HUES6 (cell line): ENCODE measurements at regions not wholly inside any gene's neighbourhood (a gene's known extent, or its start where the extent isn't known, plus 50 kb on each side); places are given as distances from the start of the nearest gene placed in this dataset.

Experiments
- H3K27ac ChIP-seq: 2 replicates; pipeline ENCODE4 v1.7.0; 2013; ENCODE audit warnings: low read depth, mild to moderate bottlenecking, low read length, inconsistent platforms
- H3K27me3 ChIP-seq: 2 replicates; pipeline ENCODE4 v1.6.1; 2013; ENCODE audit warnings: low read length; ENCODE audit not compliant: control insufficient read depth, insufficient read depth
- H3K36me3 ChIP-seq: 2 replicates; pipeline ENCODE4 v1.6.1; 2013; ENCODE audit warnings: low read length; ENCODE audit not compliant: control insufficient read depth, insufficient read depth
- H3K4me1 ChIP-seq: 2 replicates; pipeline ENCODE4 v1.6.1; 2013; ENCODE audit warnings: low read length; ENCODE audit not compliant: control insufficient read depth, insufficient read depth
- H3K4me3 ChIP-seq: 2 replicates; pipeline ENCODE4 v1.5.1; 2013; ENCODE audit warnings: low read depth, low read length
- H3K9ac ChIP-seq: one replicate; pipeline ENCODE4 v1.6.1; 2013; ENCODE audit warnings: mild to moderate bottlenecking, low read length
- H3K9me3 ChIP-seq: 2 replicates; pipeline ENCODE4 v1.6.1; 2013; ENCODE audit warnings: low read depth, low read length; ENCODE audit not compliant: control insufficient read depth, insufficient read depth

GRCh38 chr3:168624892-168625448 is 529.2 kb upstream of the GOLIM4 start:
- Histone ChIP-seq H3K4me3 (no peak overlapping the region), H3K9me3 (no peaks in the 10 kb centered on the region), H3K36me3 (no peaks in the 10 kb centered on the region), H3K4me1 (0 out of 2 replicates have a peak, but pooled peaks cover 3% of the 10 kb centered on the region), H3K9ac (no peak overlapping the region), H3K27ac (no peak overlapping the region), H3K27me3 (no peaks in the 10 kb centered on the region)

- Histone ChIP-seq H3K27ac (no peak overlapping the region), H3K9ac (no peak overlapping the region), H3K4me3 (no peak overlapping the region), H3K4me1 (peaks cover 7% of the 10 kb centered on the region), H3K9me3 (no peaks in the 10 kb centered on the region), H3K36me3 (no peaks in the 10 kb centered on the region), H3K27me3 (no peaks in the 10 kb centered on the region)
These were observed 528.5 kb upstream of the GOLIM4 start for GRCh38 chr3:168624195-168624594.

DNA sequence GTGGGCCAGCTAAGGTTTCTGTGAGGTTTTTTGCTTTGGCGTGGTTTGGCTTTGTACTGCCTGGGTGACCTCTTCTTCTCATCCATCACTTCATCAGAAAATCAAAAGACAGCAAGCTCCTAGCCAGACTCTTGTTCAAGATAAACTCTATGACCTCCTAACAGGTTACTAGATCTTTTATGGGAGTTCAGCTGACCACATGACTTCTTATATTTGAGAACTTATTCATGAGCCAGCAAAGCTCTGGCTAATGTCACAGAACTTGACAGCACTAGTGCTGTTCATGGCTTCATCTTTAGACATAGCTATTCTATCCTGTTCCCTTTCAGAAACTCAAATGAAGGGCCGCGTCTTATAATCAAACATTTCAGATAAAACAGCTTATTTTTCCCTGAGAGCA is 527.1 kb upstream of the GOLIM4 start:
- Histone ChIP-seq H3K27ac (no peak overlapping the region), H3K4me1 (peaks cover 21% of the 10 kb centered on the region), H3K27me3 (no peaks in the 10 kb centered on the region), H3K9me3 (no peaks in the 10 kb centered on the region), H3K9ac (no peak overlapping the region), H3K36me3 (no peaks in the 10 kb centered on the region), H3K4me3 (no peak overlapping the region)

- Histone ChIP-seq H3K9ac (no peak overlapping the region), H3K27ac (no peak overlapping the region), H3K27me3 (no peaks in the 10 kb centered on the region), H3K4me3 (no peak overlapping the region), H3K4me1 (peaks cover 40% of the 10 kb centered on the region), H3K36me3 (no peaks in the 10 kb centered on the region), H3K9me3 (no peaks in the 10 kb centered on the region)
These were observed 525.1 kb upstream of the GOLIM4 start for GRCh38 chr3:168620854-168621253.

DNA sequence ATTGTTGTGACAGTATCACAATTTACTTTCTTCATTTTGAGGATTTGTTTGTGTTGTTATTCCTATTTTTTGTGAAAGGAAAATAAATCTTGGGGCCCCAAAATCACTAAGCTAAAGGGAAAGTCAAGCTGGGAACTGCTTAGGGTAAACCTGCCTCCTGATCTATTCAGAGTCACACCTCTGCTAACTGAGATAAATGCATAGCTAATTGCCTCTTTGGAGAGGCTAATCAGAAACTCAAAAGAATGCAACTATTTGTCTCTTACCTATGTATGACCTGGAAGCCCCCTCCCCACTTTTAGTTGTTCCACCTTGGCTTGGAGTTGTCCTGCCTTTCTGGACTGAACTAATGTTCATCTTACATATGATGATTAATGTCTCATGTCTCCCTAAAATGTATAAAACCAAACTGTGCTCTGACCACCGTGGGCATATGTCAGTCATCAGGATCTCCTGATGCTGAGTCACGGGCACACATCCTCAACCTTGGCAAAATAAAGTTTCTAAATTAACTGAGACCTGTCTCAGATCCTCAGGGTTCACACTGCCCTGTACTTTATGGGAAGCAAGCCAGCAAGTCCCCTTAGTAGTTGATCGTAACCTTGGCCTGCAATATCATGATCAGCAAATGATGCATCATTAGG is 523.2 kb upstream of the GOLIM4 start:
- Histone ChIP-seq H3K4me1 (peaks cover 56% of the 10 kb centered on the region), H3K9me3 (no peaks in the 10 kb centered on the region), H3K27ac (no peak overlapping the region), H3K9ac (no peak overlapping the region), H3K27me3 (no peaks in the 10 kb centered on the region), H3K4me3 (no peak overlapping the region), H3K36me3 (no peaks in the 10 kb centered on the region)

DNA sequence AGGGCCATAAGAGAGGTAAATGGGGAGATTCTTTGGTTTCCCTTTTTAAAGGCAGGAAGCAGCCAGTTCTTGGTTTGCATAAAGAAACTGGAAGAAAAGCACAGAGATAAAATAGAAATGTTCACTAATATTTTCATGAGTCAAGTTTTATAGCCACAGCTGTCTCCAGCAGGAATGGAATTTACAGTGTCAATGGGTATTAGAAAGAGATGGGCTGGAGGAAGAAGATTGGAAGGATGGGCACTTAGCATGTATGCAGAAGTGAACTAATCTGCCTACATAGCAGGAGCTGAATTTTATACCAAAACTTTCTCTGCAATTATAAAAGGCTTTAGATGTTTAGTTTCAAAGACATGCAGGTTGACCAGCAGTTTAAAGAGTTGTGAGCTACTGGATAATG is 521.9 kb upstream of the GOLIM4 start:
- H3K9me3 ChIP-seq, result no peaks in the 10 kb centered on the region
- peaks cover 57% of the 10 kb centered on the region for H3K4me1 ChIP-seq
- H3K9ac ChIP-seq, result no peak overlapping the region
- H3K4me3 ChIP-seq, result no peak overlapping the region
- no peak overlapping the region for H3K27ac ChIP-seq
- no peaks in the 10 kb centered on the region for H3K27me3 ChIP-seq
- no peaks in the 10 kb centered on the region for H3K36me3 ChIP-seq

DNA sequence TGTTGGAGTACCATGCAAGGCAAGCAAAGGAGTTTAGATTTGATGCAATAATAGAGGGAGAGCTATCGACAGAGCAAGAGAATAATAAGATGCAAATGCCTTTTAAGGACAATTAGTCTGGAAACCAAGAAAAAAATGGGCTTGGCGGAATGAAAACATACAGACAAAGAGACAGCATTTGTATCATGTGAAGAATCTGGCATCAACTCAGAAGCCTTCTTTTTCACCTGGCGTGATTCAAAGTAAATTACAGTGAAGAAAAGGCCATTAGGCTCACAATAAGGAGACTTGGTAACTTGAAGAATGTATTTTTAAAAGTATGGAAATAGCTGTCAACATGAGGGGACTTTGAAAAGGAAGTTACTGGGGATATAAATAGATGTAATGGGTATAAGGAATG is 521.2 kb upstream of the GOLIM4 start:
- no peaks in the 10 kb centered on the region for H3K27me3 ChIP-seq
- H3K9me3 ChIP-seq, result no peaks in the 10 kb centered on the region
- H3K9ac ChIP-seq, result no peak overlapping the region
- H3K4me3 ChIP-seq, result no peak overlapping the region
- no peak overlapping the region; the same call in 1 of the 2 replicates for H3K27ac ChIP-seq
- no peaks in the 10 kb centered on the region for H3K36me3 ChIP-seq
- peaks cover 57% of the 10 kb centered on the region for H3K4me1 ChIP-seq

DNA sequence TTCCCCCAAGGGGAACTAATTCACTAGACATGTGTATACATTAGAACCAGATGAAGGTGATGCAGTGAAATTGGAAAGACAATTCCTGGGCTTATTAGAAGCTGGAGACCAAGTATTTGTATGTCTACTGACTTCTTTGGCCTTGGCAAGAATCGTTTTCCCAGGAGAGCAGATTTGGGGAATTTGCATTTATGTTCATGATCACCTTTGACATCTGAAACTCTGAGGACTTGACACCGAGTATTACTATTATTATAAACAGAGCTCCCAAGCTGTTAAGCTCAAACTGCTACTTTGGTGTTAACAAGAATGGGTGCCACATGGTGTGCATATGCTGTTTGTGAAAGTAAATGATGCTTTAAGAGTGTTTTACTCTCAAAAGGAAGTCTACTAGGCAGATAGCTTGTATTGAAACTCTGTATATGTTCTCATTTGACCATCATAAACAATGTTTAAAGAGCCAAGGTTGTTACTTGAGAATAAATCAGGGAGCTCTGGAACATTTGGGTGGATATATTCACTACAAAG is 519.8 kb upstream of the GOLIM4 start:
- peaks cover 57% of the 10 kb centered on the region for H3K4me1 ChIP-seq
- no peaks in the 10 kb centered on the region for H3K36me3 ChIP-seq
- H3K9me3 ChIP-seq, result no peaks in the 10 kb centered on the region
- no peak overlapping the region; the same call in 1 of the 2 replicates for H3K27ac ChIP-seq
- no peak overlapping the region for H3K4me3 ChIP-seq
- no peak overlapping the region for H3K9ac ChIP-seq
- no peaks in the 10 kb centered on the region for H3K27me3 ChIP-seq

GRCh38 chr3:168613151-168613550 is 517.4 kb upstream of the GOLIM4 start:
- Histone ChIP-seq H3K9ac (no peak overlapping the region), H3K27me3 (no peaks in the 10 kb centered on the region), H3K36me3 (no peaks in the 10 kb centered on the region), H3K4me3 (no peak overlapping the region), H3K9me3 (no peaks in the 10 kb centered on the region), H3K4me1 (peaks cover 42% of the 10 kb centered on the region), H3K27ac (no peak overlapping the region)

- Histone ChIP-seq H3K36me3 (no peaks in the 10 kb centered on the region), H3K4me1 (peaks cover 37% of the 10 kb centered on the region), H3K9ac (no peak overlapping the region), H3K4me3 (no peak overlapping the region), H3K27me3 (no peaks in the 10 kb centered on the region), H3K27ac (no peak overlapping the region), H3K9me3 (no peaks in the 10 kb centered on the region)
These were observed 516.9 kb upstream of the GOLIM4 start for GRCh38 chr3:168612671-168613070.

GRCh38 chr3:168611826-168612225 is 516.1 kb upstream of the GOLIM4 start:
- no peaks in the 10 kb centered on the region for H3K36me3 ChIP-seq
- H3K4me1 ChIP-seq, result peaks cover 29% of the 10 kb centered on the region
- no peak overlapping the region for H3K4me3 ChIP-seq
- H3K27me3 ChIP-seq, result no peaks in the 10 kb centered on the region
- H3K27ac ChIP-seq, result no peak overlapping the region
- no peak overlapping the region for H3K9ac ChIP-seq
- no peaks in the 10 kb centered on the region for H3K9me3 ChIP-seq
